Uterus (tissue), 3 donors: ENCODE measurements at regions not wholly inside any gene's neighbourhood (a gene's known extent, or its start where the extent isn't known, plus 50 kb on each side); places are given as distances from the start of the nearest gene placed in this dataset.
A peak's percentile ranks its signal among the peaks of the same experiment; 100 is the strongest.

Experiments used
- DNase-seq, 2 donors: peaks; one replicate each; pipeline ENCODE4 v3.0.0-alpha.2; 2019 to 2020
- H3K27ac ChIP-seq, 2 donors: fragments of 200-600 bp; sonication (generic); 1 replicate in 1 of 2; 2 replicates in 1 of 2; pipeline ENCODE4 v1.5.1; 2016 to 2018
- H3K27me3 ChIP-seq, 2 donors: fragments of 200-600 bp; sonication (generic); one replicate each; pipeline ENCODE4 v1.5.1; 2018 to 2019; ENCODE audit warnings: control low read depth in 1 of 2
- H3K36me3 ChIP-seq, 2 donors: fragments of 200-600 bp; sonication (generic); one replicate each; pipeline ENCODE4 v1.5.1; 2019; ENCODE audit warnings: control low read depth in 1 of 2
- H3K4me1 ChIP-seq, 2 donors: fragments of 200-600 bp; sonication (generic); one replicate each; pipeline ENCODE4 v1.5.1; 2018 to 2019; ENCODE audit warnings: control low read depth in 1 of 2
- H3K4me3 ChIP-seq, 2 donors: fragments of 200-600 bp; sonication (generic); 1 replicate in 1 of 2; 2 replicates in 1 of 2; pipeline ENCODE4 v1.5.1; 2018 to 2019; ENCODE audit warnings: mild to moderate bottlenecking in 1 of 2
- H3K9me3 ChIP-seq, 2 donors: fragments of 200-600 bp; sonication (generic); one replicate each; pipeline ENCODE4 v1.5.1; 2019; ENCODE audit warnings: control low read depth in 1 of 2
- CTCF ChIP-seq, 4 experiments: fragments of 200-600 bp in 2 of 4; fragments of 450-650 bp in 2 of 4; sonication (generic) in 2 of 4; IDR thresholded peaks; one replicate each; pipeline ENCODE4 v1.5.1; 2016 to 2019; ENCODE audit warnings: antibody characterized with exemption in 4 of 4, mild to moderate bottlenecking in 2 of 4, moderate library complexity in 1 of 4
- POLR2A ChIP-seq, 2 donors: fragments of 450-650 bp; IDR thresholded peaks; one replicate each; pipeline ENCODE4 v1.6.1; 2016; ENCODE audit warnings: antibody characterized with exemption in 2 of 2, mild to moderate bottlenecking in 1 of 2, moderate library complexity in 1 of 2
- intact Hi-C: fragments of 100-400 bp; cut with DNase I; formaldehyde crosslinking; loops from one replicate; pipeline ENCODE4 v1.15.1; 2023; ENCODE audit warnings: low total_unique reads
- donor health status: DM: yes; HTN: yes; CAD: no.

- Histone ChIP-seq H3K4me1 (no peaks in the 10 kb centered on the region), H3K4me3 (no peak overlapping the region), H3K27me3 (peaks cover 0 to 6% of the 10 kb centered on the region in 2 donors), H3K27ac (no peak overlapping the region), H3K9me3 (no peaks in the 10 kb centered on the region), H3K36me3 (no peaks in the 10 kb centered on the region)
- DNase-seq: peak in 1 of 2 donors; percentile 19
- TF ChIP-seq CTCF (IDR thresholded peaks at IDR 0.05) (no peak), POLR2A (IDR thresholded peaks at IDR 0.05) (no peak)
- intact Hi-C loops: no loop called here
Observed at GRCh38 chrX:79270401-79270800, 96.7 kb downstream of the ITM2A start.

GRCh38 chrX:79268788-79269187 is 98.3 kb downstream of the ITM2A start:
- no peak overlapping the region for H3K4me3 ChIP-seq
- H3K27ac ChIP-seq: no peak overlapping the region
- no peaks in the 10 kb centered on the region for H3K4me1 ChIP-seq
- H3K36me3 ChIP-seq: no peaks in the 10 kb centered on the region
- intact Hi-C loops: no loop called here
- TF ChIP-seq POLR2A (IDR thresholded peaks at IDR 0.05) (no peak), CTCF (IDR thresholded peaks at IDR 0.05) (no peak)
- H3K27me3 ChIP-seq: no peaks in the 10 kb centered on the region
- no peaks in the 10 kb centered on the region for H3K9me3 ChIP-seq
- no peak for DNase-seq

- DNase-seq: no peak
- Histone ChIP-seq H3K4me3 (no peak overlapping the region), H3K27ac (no peak overlapping the region)
Observed at GRCh38 chrX:79266702-79267101, 100.4 kb downstream of the ITM2A start.

GRCh38 chrX:79263550-79263949 is 103.6 kb downstream of the ITM2A start:
- DNase-seq: no peak
- Histone ChIP-seq H3K27ac (no peak overlapping the region), H3K36me3 (no peaks in the 10 kb centered on the region), H3K4me1 (no peaks in the 10 kb centered on the region), H3K27me3 (no peaks in the 10 kb centered on the region), H3K9me3 (no peaks in the 10 kb centered on the region), H3K4me3 (no peak overlapping the region)
- no peak for TF ChIP-seq CTCF (IDR thresholded peaks at IDR 0.05)
- TF ChIP-seq POLR2A (IDR thresholded peaks at IDR 0.05): no peak
- intact Hi-C loops: no loop called here

More at GRCh38 chrX:79266702-79267101, 100.4 kb downstream of the ITM2A start:
- intact Hi-C loops: no loop called here
- Histone ChIP-seq H3K36me3 (no peaks in the 10 kb centered on the region), H3K27me3 (no peaks in the 10 kb centered on the region), H3K9me3 (no peaks in the 10 kb centered on the region), H3K4me1 (no peaks in the 10 kb centered on the region)
- TF ChIP-seq POLR2A (IDR thresholded peaks at IDR 0.05) (no peak), CTCF (IDR thresholded peaks at IDR 0.05) (no peak)

- no peak overlapping the region for H3K27ac ChIP-seq
- H3K9me3 ChIP-seq: no peaks in the 10 kb centered on the region
- H3K4me1 ChIP-seq: no peaks in the 10 kb centered on the region
- H3K27me3 ChIP-seq: no peaks in the 10 kb centered on the region
- H3K36me3 ChIP-seq: no peaks in the 10 kb centered on the region
- TF ChIP-seq CTCF (IDR thresholded peaks at IDR 0.05) (no peak), POLR2A (IDR thresholded peaks at IDR 0.05) (no peak)
- no peak for DNase-seq
- intact Hi-C loops: no loop called here
- no peak overlapping the region for H3K4me3 ChIP-seq
Observed at GRCh38 chrX:79259073-79259689, 108.0 kb downstream of the ITM2A start.
